Neural progenitor cell (in vitro differentiated cells): ENCODE measurements at regions not wholly inside any gene's neighbourhood (a gene's known extent, or its start where the extent isn't known, plus 50 kb on each side); places are given as distances from the start of the nearest gene placed in this dataset.
A peak's percentile ranks its signal among the peaks of the same experiment; 100 is the strongest.

Experiments used
- DNase-seq: peaks from one replicate; pipeline ENCODE4 v3.0.0-alpha.2; 2016; ENCODE audit warnings: low spot score
- H2AFZ ChIP-seq: fragments of 200-600 bp; sonication (generic); replicated peaks from 2 replicates; pipeline ENCODE4 v1.6.1; 2016; ENCODE audit warnings: antibody characterized with exemption
- H3F3A ChIP-seq: fragments of 200-600 bp; sonication (generic); 2 replicates; pipeline ENCODE4 v1.6.1; 2016; ENCODE audit warnings: antibody characterized with exemption, low read depth
- H3K27ac ChIP-seq: fragments of 200-600 bp; sonication (generic); 2 replicates; pipeline ENCODE4 v1.5.1; 2016; ENCODE audit warnings: mild to moderate bottlenecking
- H3K27me3 ChIP-seq: fragments of 200-600 bp; sonication (generic); 2 replicates; pipeline ENCODE4 v1.6.1; 2016; ENCODE audit warnings: mild to moderate bottlenecking, moderate library complexity
- H3K36me3 ChIP-seq: fragments of 200-600 bp; sonication (generic); 2 replicates; pipeline ENCODE4 v1.5.1; 2016
- H3K4me1 ChIP-seq: fragments of 200-600 bp; sonication (generic); 2 replicates; pipeline ENCODE4 v1.6.1; 2016; ENCODE audit warnings: mixed run types
- H3K4me2 ChIP-seq: fragments of 200-600 bp; sonication (generic); 2 replicates; pipeline ENCODE4 v1.6.1; 2016
- H3K4me3 ChIP-seq: fragments of 200-600 bp; sonication (generic); 2 replicates; pipeline ENCODE4 v1.5.1; 2016
- H3K79me2 ChIP-seq: fragments of 200-600 bp; sonication (generic); 2 replicates; pipeline ENCODE4 v1.6.1; 2016; ENCODE audit warnings: low read depth
- H3K9ac ChIP-seq: fragments of 200-600 bp; sonication (generic); 2 replicates; pipeline ENCODE4 v1.6.1; 2016
- H3K9me3 ChIP-seq: fragments of 200-600 bp; sonication (generic); 2 replicates; pipeline ENCODE4 v1.5.1; 2016; ENCODE audit warnings: low read depth
- H4K20me1 ChIP-seq: fragments of 200-600 bp; sonication (generic); 2 replicates; pipeline ENCODE4 v1.6.1; 2016; ENCODE audit warnings: low read depth
- H3K27ac Mint-ChIP-seq: 3 replicates; pipeline ENCODE4 v1.8.0; 2021; ENCODE audit warnings: mixed read lengths
- H3K27me3 Mint-ChIP-seq: 2 replicates; pipeline ENCODE4 v1.8.0; 2022; ENCODE audit warnings: low read depth, mild to moderate bottlenecking, inconsistent platforms, moderate library complexity, mixed read lengths; ENCODE audit not compliant: insufficient read depth
- H3K36me3 Mint-ChIP-seq: 3 replicates; pipeline ENCODE4 v1.8.0; 2021; ENCODE audit warnings: mixed read lengths
- H3K4me1 Mint-ChIP-seq: 3 replicates; pipeline ENCODE4 v1.8.0; 2021; ENCODE audit warnings: mixed read lengths
- H3K4me3 Mint-ChIP-seq: 3 replicates; pipeline ENCODE4 v1.8.0; 2021; ENCODE audit warnings: mild to moderate bottlenecking, moderate library complexity, mixed read lengths
- H3K9me3 Mint-ChIP-seq: 3 replicates; pipeline ENCODE4 v1.8.0; 2020; ENCODE audit warnings: mixed read lengths
- CTCF ChIP-seq: fragments of 200-600 bp; sonication (generic); IDR thresholded peaks from 2 replicates; pipeline ENCODE4 v1.5.1; 2017; ENCODE audit warnings: antibody characterized with exemption, mild to moderate bottlenecking
- EZH2 ChIP-seq: fragments of 200-600 bp; sonication (generic); IDR thresholded peaks from 2 replicates; pipeline ENCODE4 v1.6.1; 2017; ENCODE audit warnings: antibody characterized with exemption, mild to moderate bottlenecking, moderate library complexity
- EZH2phosphoT487 ChIP-seq: fragments of 200-600 bp; sonication (generic); IDR thresholded peaks from 2 replicates; pipeline ENCODE4 v1.6.1; 2017; ENCODE audit warnings: antibody characterized with exemption

GRCh38 chr6:148082044-148082443 lies 260.6 kb upstream of the SASH1 start:
- Histone ChIP-seq H3K36me3 (no peaks in the 10 kb centered on the region), H3K9me3 (no peaks in the 10 kb centered on the region), H3K9ac (no peak overlapping the region), H4K20me1 (no peaks in the 10 kb centered on the region), H3K79me2 (no peaks in the 10 kb centered on the region), H3F3A (no peaks in the 10 kb centered on the region), H3K4me3 (no peak overlapping the region), H3K27ac (no peak overlapping the region), H3K27me3 (no peaks in the 10 kb centered on the region), H3K4me1 (peaks cover 4% of the 10 kb centered on the region), H2AFZ (no peak overlapping the region), H3K4me2 (no peak overlapping the region)
- Mint-ChIP-seq H3K27me3 (peaks cover 6% of the 10 kb centered on the region), H3K9me3 (peaks cover 12% of the 10 kb centered on the region), H3K4me3 (no peak overlapping the region), H3K4me1 (peaks cover 21% of the 10 kb centered on the region), H3K36me3 (peaks cover 5% of the 10 kb centered on the region), H3K27ac (no peak overlapping the region)
- TF ChIP-seq CTCF (no peak), EZH2phosphoT487 (no peak), EZH2 (no peak)
- no peak for DNase-seq

GRCh38 chr6:148082696-148083095 lies 259.9 kb upstream of the SASH1 start:
- no peak overlapping the region for H3K27ac ChIP-seq
- H3K27me3 ChIP-seq = no peaks in the 10 kb centered on the region
- TF ChIP-seq CTCF (no peak), EZH2phosphoT487 (no peak), EZH2 (no peak)
- no peak overlapping the region for H3K4me2 ChIP-seq
- Mint-ChIP-seq H3K9me3 (peaks cover 12% of the 10 kb centered on the region), H3K4me3 (no peak overlapping the region), H3K36me3 (peaks cover 3% of the 10 kb centered on the region), H3K4me1 (peaks cover 21% of the 10 kb centered on the region), H3K27ac (peak overlapping the region; percentile 12), H3K27me3 (peaks cover 6% of the 10 kb centered on the region)
- H3F3A ChIP-seq = no peaks in the 10 kb centered on the region
- H3K9ac ChIP-seq = no peak overlapping the region
- no peak overlapping the region for H2AFZ ChIP-seq
- no peaks in the 10 kb centered on the region for H4K20me1 ChIP-seq
- no peaks in the 10 kb centered on the region for H3K79me2 ChIP-seq
- H3K4me3 ChIP-seq = no peak overlapping the region
- no peaks in the 10 kb centered on the region for H3K9me3 ChIP-seq
- H3K36me3 ChIP-seq = no peaks in the 10 kb centered on the region
- peaks cover 4% of the 10 kb centered on the region for H3K4me1 ChIP-seq
- no peak for DNase-seq

- H3K36me3 Mint-ChIP-seq = peaks cover 8% of the 10 kb centered on the region
- Histone ChIP-seq H3K27ac (no peak overlapping the region), H2AFZ (no peak overlapping the region), H3K79me2 (no peaks in the 10 kb centered on the region), H4K20me1 (no peaks in the 10 kb centered on the region), H3K4me1 (peaks cover 4% of the 10 kb centered on the region), H3K4me3 (no peak overlapping the region), H3K4me2 (no peak overlapping the region), H3K36me3 (no peaks in the 10 kb centered on the region), H3K9ac (no peak overlapping the region), H3F3A (no peaks in the 10 kb centered on the region), H3K27me3 (no peaks in the 10 kb centered on the region), H3K9me3 (peaks cover 1% of the 10 kb centered on the region)
- peaks cover 19% of the 10 kb centered on the region for H3K4me1 Mint-ChIP-seq
- H3K4me3 Mint-ChIP-seq = no peak overlapping the region
- TF ChIP-seq EZH2phosphoT487 = no peak
- no peak for TF ChIP-seq EZH2
- no peak for TF ChIP-seq CTCF
- H3K27me3 Mint-ChIP-seq = no peaks in the 10 kb centered on the region
- H3K27ac Mint-ChIP-seq = no peak overlapping the region
- no peak for DNase-seq
- H3K9me3 Mint-ChIP-seq = peaks cover 18% of the 10 kb centered on the region
These were observed 256.9 kb upstream of the SASH1 start for GRCh38 chr6:148085631-148086331.
